ENCODE measurements at regions not wholly inside any gene's neighbourhood (a gene's known extent, or its start where the extent isn't known, plus 50 kb on each side); places are given as distances from the start of the nearest gene placed in this dataset.

GRCh38 chr15:91769476-91769875 is 84.0 kb upstream of the SLCO3A1 start:
- no peak for DNase-seq

- DNase-seq: no peak
These were observed 83.6 kb upstream of the SLCO3A1 start for GRCh38 chr15:91769894-91770293.

GRCh38 chr15:91776104-91776503 is 77.4 kb upstream of the SLCO3A1 start:
- DNase-seq: no peak

- DNase-seq: no peak
These were observed 73.5 kb upstream of the SLCO3A1 start for GRCh38 chr15:91779960-91780359.

- DNase-seq: no peak
These were observed 73.1 kb upstream of the SLCO3A1 start for GRCh38 chr15:91780387-91780786.

GRCh38 chr15:91782221-91782620 is 71.3 kb upstream of the SLCO3A1 start:
- DNase-seq: no peak

- no peak for DNase-seq
These were observed 70.5 kb upstream of the SLCO3A1 start for GRCh38 chr15:91783008-91783407.

- no peak for DNase-seq
These were observed 70.1 kb upstream of the SLCO3A1 start for GRCh38 chr15:91783451-91783850.

- DNase-seq: no peak
These were observed 68.4 kb upstream of the SLCO3A1 start for GRCh38 chr15:91784973-91785709.

- DNase-seq: no peak
These were observed 66.3 kb upstream of the SLCO3A1 start for GRCh38 chr15:91787198-91787597.

GRCh38 chr15:91789136-91789535 is 64.4 kb upstream of the SLCO3A1 start:
- no peak for DNase-seq

- DNase-seq: peak; percentile 28
These were observed 62.7 kb upstream of the SLCO3A1 start for GRCh38 chr15:91790836-91791235.

GRCh38 chr15:91793771-91794170 is 59.7 kb upstream of the SLCO3A1 start:
- no peak for DNase-seq

- DNase-seq: no peak
These were observed 58.3 kb upstream of the SLCO3A1 start for GRCh38 chr15:91795235-91795634.

- DNase-seq: no peak
These were observed 51.5 kb upstream of the SLCO3A1 start for GRCh38 chr15:91801836-91802534.

- no peak for DNase-seq
These were observed 50.2 kb upstream of the SLCO3A1 start for GRCh38 chr15:91803260-91803659.

Measured in left hindlimb (tissue), 1 donor.